Neural cell (in vitro differentiated cells): ENCODE measurements at regions not wholly inside any gene's neighbourhood (a gene's known extent, or its start where the extent isn't known, plus 50 kb on each side); places are given as distances from the start of the nearest gene placed in this dataset.

Experiments
- H2AFZ ChIP-seq: fragments of 200-600, 300-800 bp; sonication (generic), shearing (Covaris generic); 2 replicates; pipeline ENCODE4 v1.6.0; 2014; ENCODE audit warnings: low read depth, mild to moderate bottlenecking, antibody characterized with exemption, low read length, moderate library complexity
- H3F3A ChIP-seq: fragments of 200-600 bp; shearing (Covaris generic); 2 replicates; pipeline ENCODE4 v1.6.1; 2016; ENCODE audit warnings: mild to moderate bottlenecking, moderate library complexity, mixed read lengths, antibody characterized with exemption, low read length; ENCODE audit not compliant: insufficient read depth, poor library complexity, severe bottlenecking
- H3K27ac ChIP-seq: fragments of 200-600, 300-800 bp; sonication (generic), shearing (Covaris generic); 2 replicates; pipeline ENCODE4 v1.5.1; 2014; ENCODE audit warnings: mild to moderate bottlenecking, low read length, moderate library complexity
- H3K27me3 ChIP-seq: fragments of 300-800, 200-600 bp; sonication (generic), shearing (Covaris generic); 2 replicates; pipeline ENCODE4 v1.6.0; 2014; ENCODE audit warnings: mild to moderate bottlenecking, low read depth, low read length, moderate library complexity; ENCODE audit not compliant: insufficient read depth
- H3K36me3 ChIP-seq: fragments of 300-800, 200-600 bp; sonication (generic), shearing (Covaris generic); 2 replicates; pipeline ENCODE4 v1.5.1; 2014; ENCODE audit warnings: mild to moderate bottlenecking, antibody characterized with exemption, low read length, moderate library complexity; ENCODE audit not compliant: insufficient read depth
- H3K4me2 ChIP-seq: fragments of 300-800, 200-600 bp; sonication (generic), shearing (Covaris generic); 2 replicates; pipeline ENCODE4 v1.6.0; 2014; ENCODE audit warnings: mild to moderate bottlenecking, low read length
- H3K4me3 ChIP-seq: fragments of 300-800, 200-600 bp; sonication (generic), shearing (Covaris generic); 2 replicates; pipeline ENCODE4 v1.5.1; 2014; ENCODE audit warnings: mild to moderate bottlenecking, low read length, moderate library complexity
- H3K79me2 ChIP-seq: fragments of 200-600 bp; shearing (Covaris generic); replicated peaks from 2 replicates; pipeline ENCODE4 v1.6.0; 2014; ENCODE audit warnings: mild to moderate bottlenecking, low read length, moderate library complexity; ENCODE audit not compliant: insufficient read depth
- H3K9ac ChIP-seq: fragments of 300-800, 200-600 bp; sonication (generic), shearing (Covaris generic); 2 replicates; pipeline ENCODE4 v1.6.1; 2016; ENCODE audit warnings: mild to moderate bottlenecking, low read length, mixed read lengths
- H3K9me2 ChIP-seq: fragments of 200-600 bp; shearing (Covaris generic); 2 replicates; pipeline ENCODE4 v1.6.1; 2016; ENCODE audit warnings: mild to moderate bottlenecking, low read length, mixed read lengths; ENCODE audit not compliant: insufficient read depth
- H3K9me3 ChIP-seq: fragments of 200-600, 300-800 bp; sonication (generic), shearing (Covaris generic); 2 replicates; pipeline ENCODE4 v1.6.1; 2016; ENCODE audit warnings: mild to moderate bottlenecking, mixed run types, low read length, moderate library complexity, mixed read lengths
- H4K20me1 ChIP-seq: fragments of 200-600 bp; shearing (Covaris generic); 2 replicates; pipeline ENCODE4 v1.6.1; 2016; ENCODE audit warnings: mild to moderate bottlenecking, mixed run types; ENCODE audit not compliant: insufficient read depth
- EP300 ChIP-seq: fragments of 450-650 bp; conservative IDR thresholded peaks from 2 replicates; pipeline ENCODE4 v1.6.1; 2014; ENCODE audit warnings: antibody characterized with exemption, mild to moderate bottlenecking, moderate library complexity; ENCODE audit not compliant: poor library complexity, severe bottlenecking
- EZH2 ChIP-seq: fragments of 200-600, 300-800 bp; shearing (Covaris generic), sonication (generic); IDR thresholded peaks from 2 replicates; pipeline ENCODE4 v1.6.1; 2014; ENCODE audit warnings: antibody characterized with exemption, low read length, borderline replicate concordance, mild to moderate bottlenecking; ENCODE audit not compliant: insufficient read depth, poor library complexity, severe bottlenecking
- MXI1 ChIP-seq: fragments of 450-650 bp; conservative IDR thresholded peaks from 2 replicates; pipeline ENCODE4 v1.6.1; 2014; ENCODE audit warnings: antibody characterized with exemption, mild to moderate bottlenecking; ENCODE audit not compliant: poor library complexity, severe bottlenecking
- POLR2AphosphoS5 ChIP-seq: IDR thresholded peaks from 2 replicates; pipeline ENCODE4 v1.6.1; 2012
- RAD21 ChIP-seq: fragments of 450-650 bp; conservative IDR thresholded peaks from 2 replicates; pipeline ENCODE4 v1.6.1; 2014; ENCODE audit warnings: antibody characterized with exemption, mild to moderate bottlenecking, moderate library complexity
- REST ChIP-seq: IDR thresholded peaks from 2 replicates; pipeline ENCODE4 v1.6.1; 2012; ENCODE audit warnings: borderline replicate concordance
- SMC3 ChIP-seq: fragments of 450-650 bp; conservative IDR thresholded peaks from 2 replicates; pipeline ENCODE4 v1.6.1; 2014; ENCODE audit warnings: antibody characterized with exemption, mild to moderate bottlenecking, moderate library complexity; ENCODE audit not compliant: poor library complexity
- TAF1 ChIP-seq: IDR thresholded peaks from 2 replicates; pipeline ENCODE4 v1.6.1; 2012; ENCODE audit warnings: low read depth
- TF ChIP-seq, protein P1 (sequence below): fragments of 450-650 bp; IDR thresholded peaks from 2 replicates; pipeline ENCODE4 v1.5.1; 2014; ENCODE audit warnings: antibody characterized with exemption, mild to moderate bottlenecking, moderate library complexity; ENCODE audit not compliant: poor library complexity, severe bottlenecking

DNA sequence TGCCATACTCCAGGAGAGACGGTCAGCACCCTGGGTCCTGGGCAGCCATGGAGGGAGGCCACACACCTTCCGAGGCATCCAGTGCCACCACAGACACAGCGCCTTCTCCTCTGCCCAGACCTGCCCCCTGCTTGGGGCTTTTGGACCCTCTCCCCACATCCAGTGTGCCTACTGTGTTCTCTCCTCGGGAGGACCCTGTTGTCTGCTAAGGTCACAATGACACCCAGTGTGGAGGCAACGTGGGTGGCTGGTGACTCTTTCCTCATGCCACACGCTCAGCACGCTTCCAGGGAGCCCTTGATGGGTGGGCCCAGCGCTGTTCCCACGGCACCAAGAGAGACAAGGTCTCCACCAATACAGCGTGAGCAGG, 251.9 kb downstream of the EIPR1 start:
- no peak overlapping the region for H3K4me3 ChIP-seq
- TF ChIP-seq TAF1 (no peak), EP300 (no peak), SMC3 (no peak), RAD21 (no peak), POLR2AphosphoS5 (no peak), EZH2 (no peak), MXI1 (no peak), REST (no peak)
- TF ChIP-seq, protein P1, sequence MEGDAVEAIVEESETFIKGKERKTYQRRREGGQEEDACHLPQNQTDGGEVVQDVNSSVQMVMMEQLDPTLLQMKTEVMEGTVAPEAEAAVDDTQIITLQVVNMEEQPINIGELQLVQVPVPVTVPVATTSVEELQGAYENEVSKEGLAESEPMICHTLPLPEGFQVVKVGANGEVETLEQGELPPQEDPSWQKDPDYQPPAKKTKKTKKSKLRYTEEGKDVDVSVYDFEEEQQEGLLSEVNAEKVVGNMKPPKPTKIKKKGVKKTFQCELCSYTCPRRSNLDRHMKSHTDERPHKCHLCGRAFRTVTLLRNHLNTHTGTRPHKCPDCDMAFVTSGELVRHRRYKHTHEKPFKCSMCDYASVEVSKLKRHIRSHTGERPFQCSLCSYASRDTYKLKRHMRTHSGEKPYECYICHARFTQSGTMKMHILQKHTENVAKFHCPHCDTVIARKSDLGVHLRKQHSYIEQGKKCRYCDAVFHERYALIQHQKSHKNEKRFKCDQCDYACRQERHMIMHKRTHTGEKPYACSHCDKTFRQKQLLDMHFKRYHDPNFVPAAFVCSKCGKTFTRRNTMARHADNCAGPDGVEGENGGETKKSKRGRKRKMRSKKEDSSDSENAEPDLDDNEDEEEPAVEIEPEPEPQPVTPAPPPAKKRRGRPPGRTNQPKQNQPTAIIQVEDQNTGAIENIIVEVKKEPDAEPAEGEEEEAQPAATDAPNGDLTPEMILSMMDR = no peak
- no peak overlapping the region for H3K4me2 ChIP-seq

GRCh38 chr2:3125001-3125760, 252.4 kb downstream of the EIPR1 start:
- no peaks in the 10 kb centered on the region for H3K27me3 ChIP-seq
- no peak overlapping the region for H3K4me2 ChIP-seq
- H3K9me3 ChIP-seq = no peaks in the 10 kb centered on the region
- no peaks in the 10 kb centered on the region for H3K36me3 ChIP-seq
- no peak overlapping the region for H3K27ac ChIP-seq
- H3K9me2 ChIP-seq = no peaks in the 10 kb centered on the region
- H3K79me2 ChIP-seq = no peaks in the 10 kb centered on the region
- no peaks in the 10 kb centered on the region for H3F3A ChIP-seq
- H4K20me1 ChIP-seq = no peaks in the 10 kb centered on the region
- H2AFZ ChIP-seq = no peak overlapping the region
- H3K4me3 ChIP-seq = no peak overlapping the region
- TF ChIP-seq REST = no peak
- TF ChIP-seq POLR2AphosphoS5 = no peak
- TF ChIP-seq SMC3 = no peak
- no peak for TF ChIP-seq EZH2
- no peak for TF ChIP-seq MXI1
- TF ChIP-seq, protein P1 = no peak
- no peak for TF ChIP-seq EP300
- H3K9ac ChIP-seq = no peak overlapping the region

More for the DNA sequence above, 251.9 kb downstream of the EIPR1 start:
- no peak overlapping the region for H2AFZ ChIP-seq
- no peaks in the 10 kb centered on the region for H3K9me3 ChIP-seq
- H3K9ac ChIP-seq = no peak overlapping the region
- H3K36me3 ChIP-seq = no peaks in the 10 kb centered on the region
- no peaks in the 10 kb centered on the region for H3K79me2 ChIP-seq
- H3F3A ChIP-seq = no peaks in the 10 kb centered on the region
- no peaks in the 10 kb centered on the region for H3K9me2 ChIP-seq
- H4K20me1 ChIP-seq = no peaks in the 10 kb centered on the region
- H3K27ac ChIP-seq = no peak overlapping the region
- H3K27me3 ChIP-seq = no peaks in the 10 kb centered on the region
